ENCODE measurements at regions not wholly inside any gene's neighbourhood (a gene's known extent, or its start where the extent isn't known, plus 50 kb on each side); places are given as distances from the start of the nearest gene placed in this dataset.

- WGBS (ENCODE audit: insufficient coverage), result 86% methylated on average over 1 of the region's 4 CpGs
- intact Hi-C loops (cut with micrococcal nuclease), result no loop called here
- Mint-ChIP-seq H3K4me3 (no peak overlapping the region), H3K4me1 (no peaks in the 10 kb centered on the region), H3K27me3 (peaks cover 28% of the 10 kb centered on the region), H3K9me3 (ENCODE audit: insufficient read depth) (peaks cover 5% of the 10 kb centered on the region), H3K27ac (no peak overlapping the region)
- Histone ChIP-seq H3K27ac (ENCODE audit: low read length in 2 of 2) (no peak overlapping the region), H2AFZ (ENCODE audit: insufficient read depth, low read depth, low read length, poor library complexity, severe bottlenecking) (no peak overlapping the region), H3K9ac (ENCODE audit: low read length) (no peak overlapping the region), H3K27me3 (replicated peaks in 1 of 4; ENCODE audit: control extremely low read depth in 1 of 4, control insufficient read depth in 3 of 4, insufficient read depth in 4 of 4, low read length in 3 of 4) (no peaks in the 10 kb centered on the region), H3K79me2 (ENCODE audit: control insufficient read depth, insufficient read depth, low read length) (no peaks in the 10 kb centered on the region), H3K9me3 (ENCODE audit: control extremely low read depth in 1 of 3, control insufficient read depth in 2 of 3, insufficient read depth in 1 of 3, low read length in 2 of 3) (no peaks in the 10 kb centered on the region), H3K4me1 (ENCODE audit: control insufficient read depth in 2 of 2, insufficient read depth in 2 of 2, low read length in 2 of 2) (no peaks in the 10 kb centered on the region), H3K4me2 (replicated peaks; ENCODE audit: low read depth, low read length, poor library complexity, severe bottlenecking) (no peak overlapping the region), H4K20me1 (ENCODE audit: control insufficient read depth, insufficient read depth, low read length, poor library complexity, severe bottlenecking) (no peaks in the 10 kb centered on the region), H3K4me3 (ENCODE audit: control extremely low read depth in 1 of 5, extremely low read depth in 1 of 5, insufficient read depth in 1 of 5, low read depth in 2 of 5, low read length in 4 of 5) (no peak overlapping the region), H3K36me3 (replicated peaks in 1 of 2; ENCODE audit: control extremely low read depth in 1 of 2, control insufficient read depth in 1 of 2, extremely low read depth in 1 of 2, insufficient read depth in 2 of 2, low read length in 1 of 2) (no peaks in the 10 kb centered on the region)
- DNase-seq (no peak), ATAC-seq (ENCODE audit: low read depth) (no peak)
- ChIA-PET CTCF (no interaction called here), POLR2A (no interaction called here)
- TF ChIP-seq CTCF (IDR thresholded peaks at IDR 0.05), result no peak
- TF ChIP-seq EZH2 (IDR thresholded peaks at IDR 0.05; ENCODE audit: borderline replicate concordance, insufficient read depth, low read depth, low read length, poor library complexity, severe bottlenecking), result no peak
Observed at GRCh38 chr14:49438256-49438770, 147.9 kb downstream of the RPS29 start.

- H3K4me3 ChIP-seq (ENCODE audit: control extremely low read depth in 1 of 5, extremely low read depth in 1 of 5, insufficient read depth in 1 of 5, low read depth in 2 of 5, low read length in 4 of 5), result no peak overlapping the region
- 44% methylated on average over 1 of the region's 2 CpGs for WGBS (ENCODE audit: insufficient coverage)
- no peaks in the 10 kb centered on the region for H3K4me1 ChIP-seq (ENCODE audit: control insufficient read depth in 2 of 2, insufficient read depth in 2 of 2, low read length in 2 of 2)
- H3K4me2 ChIP-seq (replicated peaks; ENCODE audit: low read depth, low read length, poor library complexity, severe bottlenecking), result no peak overlapping the region
- H3K4me1 Mint-ChIP-seq, result no peaks in the 10 kb centered on the region
- CTCF ChIA-PET, result interaction anchor here (0.7 kb wide), 1 partner anchor 34 kb away, joined by 3 read pairs; no protein-coding TSS in a partner anchor
- H3K4me3 Mint-ChIP-seq, result no peak overlapping the region
- H2AFZ ChIP-seq (ENCODE audit: insufficient read depth, low read depth, low read length, poor library complexity, severe bottlenecking), result no peak overlapping the region
- peaks cover 0 to 13% (median 3%) of the 10 kb centered on the region in 4 experiments for H3K27me3 ChIP-seq (replicated peaks in 1 of 4; ENCODE audit: control extremely low read depth in 1 of 4, control insufficient read depth in 3 of 4, insufficient read depth in 4 of 4, low read length in 3 of 4)
- no peaks in the 10 kb centered on the region for H3K79me2 ChIP-seq (ENCODE audit: control insufficient read depth, insufficient read depth, low read length)
- no peak overlapping the region for H3K27ac Mint-ChIP-seq
- TF ChIP-seq EZH2 (IDR thresholded peaks at IDR 0.05; ENCODE audit: borderline replicate concordance, insufficient read depth, low read depth, low read length, poor library complexity, severe bottlenecking), result no peak
- TF ChIP-seq CTCF (IDR thresholded peaks at IDR 0.05), result no peak
- ATAC-seq (ENCODE audit: low read depth) (no peak), DNase-seq (no peak)
- POLR2A ChIA-PET, result no interaction called here
- H3K9me3 ChIP-seq (ENCODE audit: control extremely low read depth in 1 of 3, control insufficient read depth in 2 of 3, insufficient read depth in 1 of 3, low read length in 2 of 3), result peaks cover 4 to 18% (median 12%) of the 10 kb centered on the region in 3 donors
- H4K20me1 ChIP-seq (ENCODE audit: control insufficient read depth, insufficient read depth, low read length, poor library complexity, severe bottlenecking), result no peaks in the 10 kb centered on the region
- H3K27ac ChIP-seq (ENCODE audit: low read length in 2 of 2), result no peak overlapping the region
- peaks cover 52% of the 10 kb centered on the region for H3K27me3 Mint-ChIP-seq
- H3K9me3 Mint-ChIP-seq (ENCODE audit: insufficient read depth), result peaks cover 17% of the 10 kb centered on the region
- H3K9ac ChIP-seq (ENCODE audit: low read length), result no peak overlapping the region
- intact Hi-C loops (cut with micrococcal nuclease), result no loop called here
- H3K36me3 ChIP-seq (replicated peaks in 1 of 2; ENCODE audit: control extremely low read depth in 1 of 2, control insufficient read depth in 1 of 2, extremely low read depth in 1 of 2, insufficient read depth in 2 of 2, low read length in 1 of 2), result no peaks in the 10 kb centered on the region
Observed at GRCh38 chr14:49428076-49428475, 158.1 kb downstream of the RPS29 start.
